GM12873 (cell line): ENCODE measurements at regions not wholly inside any gene's neighbourhood (a gene's known extent, or its start where the extent isn't known, plus 50 kb on each side); places are given as distances from the start of the nearest gene placed in this dataset.

Experiments used
- CTCF ChIP-seq: IDR thresholded peaks from 2 replicates; pipeline ENCODE4 v1.5.1; 2012; ENCODE audit warnings: low read depth, mild to moderate bottlenecking, moderate library complexity, low read length, control low read depth; ENCODE audit not compliant: insufficient read depth; ENCODE audit errors: missing control alignments

- TF ChIP-seq CTCF: no peak
Measured at GRCh38 chr1:213738658-213739057, 249.1 kb upstream of the PROX1 start.

GRCh38 chr1:213742992-213743391 is 244.8 kb upstream of the PROX1 start:
- no peak for TF ChIP-seq CTCF

GRCh38 chr1:213744780-213745179 is 243.0 kb upstream of the PROX1 start:
- no peak for TF ChIP-seq CTCF

- TF ChIP-seq CTCF: no peak
Measured at GRCh38 chr1:213745451-213745850, 242.3 kb upstream of the PROX1 start.

- no peak for TF ChIP-seq CTCF
Measured at GRCh38 chr1:213749558-213749957, 238.2 kb upstream of the PROX1 start.

- no peak for TF ChIP-seq CTCF
Measured at GRCh38 chr1:213750231-213751063, 237.3 kb upstream of the PROX1 start.

- no peak for TF ChIP-seq CTCF
Measured at GRCh38 chr1:213751064-213751397, 236.7 kb upstream of the PROX1 start.
